8988T (cell line): ENCODE measurements at regions not wholly inside any gene's neighbourhood (a gene's known extent, or its start where the extent isn't known, plus 50 kb on each side); places are given as distances from the start of the nearest gene placed in this dataset.
"Not testable (repeated sequence)": the region's sequence is repeated elsewhere in the genome, so short reads cannot be mapped to it uniquely, and the experiment has no call there.

Source experiments
- DNase-seq: peaks from one replicate; pipeline ENCODE4 v3.0.0; 2011

DNA sequence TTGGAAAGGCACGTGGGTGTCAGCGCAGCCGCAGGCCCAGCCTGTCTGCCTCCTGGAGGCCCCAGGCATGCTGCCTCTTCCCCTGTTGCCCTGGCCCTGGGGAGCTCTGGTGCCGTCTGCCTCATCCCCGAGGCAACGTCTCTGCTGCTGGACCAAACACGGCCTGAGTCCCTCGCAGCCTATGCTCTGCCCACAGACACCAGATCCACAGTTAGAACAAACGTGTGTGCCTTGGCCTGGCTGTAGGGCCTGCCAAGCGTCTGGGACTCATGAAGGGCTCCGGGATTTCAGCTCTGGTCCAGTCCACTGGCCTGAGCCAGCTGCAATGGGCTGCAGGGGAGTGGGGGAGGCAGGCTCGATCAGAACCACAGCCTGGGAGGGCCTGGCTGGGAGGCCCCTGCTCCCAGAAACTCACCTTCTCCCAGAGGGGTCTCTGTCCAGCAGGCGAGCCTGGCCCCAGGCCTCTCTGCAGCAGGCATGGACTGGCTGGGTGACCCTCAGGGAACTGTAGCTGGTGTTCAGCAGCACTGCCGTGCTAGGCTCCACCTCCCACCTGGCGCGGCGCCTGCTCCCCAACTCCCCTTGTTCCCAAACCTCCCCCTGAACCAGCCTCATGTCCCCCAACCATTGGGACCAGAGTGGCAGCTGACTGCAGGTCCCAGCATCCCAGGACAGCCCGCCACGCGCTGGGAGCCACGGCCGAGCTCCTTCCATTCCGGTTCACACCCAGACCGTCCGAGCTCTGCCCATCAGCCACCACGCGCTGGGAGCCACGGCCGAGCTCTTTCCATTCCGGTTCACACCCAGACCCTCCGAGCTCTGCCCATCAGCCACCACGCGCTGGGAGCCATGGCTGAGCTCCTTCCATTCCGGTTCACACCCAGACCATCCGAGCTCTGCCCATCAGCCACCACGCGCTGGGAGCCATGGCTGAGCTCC is 197.0 kb downstream of the DLL1 start:
- DNase-seq = no peak

DNA sequence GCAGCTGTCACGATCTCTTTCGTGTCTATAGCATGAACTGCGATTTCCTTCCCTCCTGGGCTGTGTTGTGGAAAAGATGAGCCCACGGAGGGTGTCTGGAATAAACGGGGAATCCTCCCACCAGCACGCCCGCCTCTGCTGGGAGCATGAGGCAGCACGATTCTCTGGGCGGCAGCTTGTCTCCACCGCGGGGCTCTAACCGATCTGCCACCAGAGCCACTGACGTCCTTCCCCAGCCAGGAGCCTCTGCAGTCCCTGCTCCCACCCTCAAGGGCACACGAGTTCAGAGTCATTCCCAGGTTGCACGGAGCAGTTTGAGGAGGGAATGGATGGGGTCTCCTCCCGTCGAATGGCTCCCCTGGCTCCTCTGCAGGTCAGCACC is 197.6 kb downstream of the DLL1 start:
- no peak for DNase-seq

DNA sequence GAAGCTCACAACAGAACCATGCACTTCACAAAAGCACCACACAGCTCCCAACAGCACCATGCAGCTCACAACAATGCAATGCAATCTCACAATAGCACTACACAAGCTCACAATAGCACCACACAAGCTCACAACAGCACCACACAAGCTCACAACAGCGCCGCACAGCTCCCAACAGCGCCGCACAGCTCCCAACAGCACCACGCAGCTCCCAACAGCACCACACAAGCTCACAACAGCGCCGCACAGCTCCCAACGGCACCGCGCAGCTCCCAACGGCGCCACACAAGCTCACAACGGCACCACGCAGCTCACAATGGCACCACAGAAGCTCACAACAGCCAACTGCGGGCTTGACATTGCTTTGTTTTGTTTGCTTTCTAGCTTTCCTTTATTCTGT is 198.1 kb downstream of the DLL1 start:
- DNase-seq = no peak

DNA sequence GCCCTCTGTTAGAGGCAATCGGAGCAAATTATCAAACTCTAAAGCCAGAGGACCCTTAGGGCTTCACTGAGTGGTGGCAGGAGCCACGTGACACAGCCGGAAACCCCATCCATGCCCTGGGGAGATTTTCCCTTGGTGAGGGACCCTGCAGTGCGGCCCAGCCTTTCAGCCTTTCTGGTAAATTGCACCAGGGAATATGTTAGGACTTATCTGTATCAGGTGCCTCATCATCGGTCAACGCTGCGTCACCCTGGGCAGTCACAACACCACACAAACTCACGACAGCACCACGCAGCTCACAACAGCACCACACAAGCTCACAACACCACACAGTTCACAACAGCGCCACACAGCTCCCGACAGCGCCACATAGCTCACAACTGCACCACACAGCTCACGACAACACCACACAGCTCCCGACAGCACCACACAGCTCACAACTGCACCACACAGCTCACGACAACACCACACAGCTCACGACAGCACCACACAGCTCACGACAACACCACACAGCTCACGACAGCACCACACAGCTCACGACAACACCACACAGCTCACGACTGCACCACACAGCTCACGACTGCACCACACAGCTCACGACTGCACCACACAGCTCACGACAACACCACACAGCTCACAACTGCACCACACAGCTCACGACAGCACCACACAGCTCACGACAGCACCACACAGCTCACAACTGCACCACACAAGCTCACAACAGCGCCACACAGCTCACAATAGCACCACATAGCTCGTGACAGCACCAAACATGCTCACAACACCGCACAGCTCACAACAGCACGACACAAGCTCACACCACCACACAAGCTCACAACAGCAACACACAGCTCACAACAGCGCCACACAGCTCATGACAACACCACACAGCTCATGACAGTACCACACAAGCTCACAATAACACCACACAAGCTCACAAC is 199.0 kb downstream of the DLL1 start:
- no peak for DNase-seq

DNA sequence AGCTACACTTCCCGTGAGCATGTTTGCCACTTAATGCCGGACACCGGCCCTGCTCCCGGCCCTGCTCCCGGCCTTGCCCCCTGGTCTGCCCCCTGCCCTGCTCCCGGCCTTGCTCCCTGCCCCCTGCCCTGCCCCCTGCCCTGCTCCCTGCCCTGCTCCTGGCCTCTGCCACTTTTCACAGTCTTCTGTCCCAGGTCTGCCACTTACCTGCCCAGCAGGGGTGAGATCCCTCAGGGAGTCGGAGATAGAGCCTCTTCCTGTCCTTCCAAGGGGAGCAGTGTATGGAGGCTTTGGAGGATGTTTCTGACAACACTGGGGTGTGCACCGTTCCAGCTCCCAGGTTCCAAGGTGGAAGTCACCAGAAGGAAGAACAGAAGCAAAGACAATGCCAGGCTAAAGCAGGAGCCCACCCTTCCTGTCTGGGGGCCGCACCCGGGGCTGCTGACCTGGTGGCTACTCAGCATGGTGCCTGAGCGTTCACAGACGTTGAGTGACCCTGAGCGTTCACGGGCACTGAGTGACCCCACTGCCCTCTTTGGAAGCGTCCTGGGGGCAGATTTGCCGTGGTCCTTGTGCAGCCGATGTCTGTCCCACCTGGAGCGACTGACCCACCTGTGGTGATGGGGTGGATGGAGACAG is 199.8 kb downstream of the DLL1 start:
- no peak for DNase-seq

DNA sequence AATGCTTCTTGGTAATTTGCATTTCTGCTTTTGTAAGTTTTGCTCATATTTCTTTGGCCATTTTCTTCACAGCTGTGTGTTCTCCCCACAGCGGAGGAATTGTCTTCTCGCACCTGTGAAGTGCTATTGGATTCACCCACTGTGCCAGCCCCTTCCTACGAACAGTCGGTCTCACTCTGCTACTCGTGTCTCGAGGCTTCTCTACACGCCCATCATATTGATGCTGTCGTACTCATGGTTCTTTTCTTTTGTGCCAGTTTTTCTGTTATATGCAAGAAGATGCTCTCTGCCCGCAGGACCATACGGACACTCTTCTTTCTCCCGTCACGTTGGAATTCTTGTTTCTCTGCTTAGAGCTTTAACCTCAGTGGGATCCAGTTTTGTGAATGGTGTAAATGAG is 200.3 kb downstream of the DLL1 start:
- DNase-seq = no peak

DNA sequence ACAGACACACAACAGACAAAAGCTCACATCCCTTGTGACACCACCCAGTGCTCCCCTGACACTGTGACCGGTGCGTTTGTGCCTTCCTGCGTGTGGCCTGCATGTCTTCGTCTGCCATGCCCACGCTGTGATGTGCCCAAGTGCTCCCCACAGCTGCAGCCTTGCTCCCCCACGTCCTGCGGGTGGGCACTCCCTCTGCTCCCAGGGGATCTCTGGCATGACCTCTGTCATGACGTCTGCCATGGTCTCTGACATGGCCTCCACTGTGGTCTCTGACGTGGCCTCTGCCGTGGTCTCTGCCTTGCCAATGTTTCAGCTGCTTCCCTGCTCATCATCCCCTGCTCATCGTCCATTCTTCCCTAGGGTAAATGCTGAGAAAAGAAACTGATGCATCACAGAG is 200.9 kb downstream of the DLL1 start:
- no peak for DNase-seq

DNA sequence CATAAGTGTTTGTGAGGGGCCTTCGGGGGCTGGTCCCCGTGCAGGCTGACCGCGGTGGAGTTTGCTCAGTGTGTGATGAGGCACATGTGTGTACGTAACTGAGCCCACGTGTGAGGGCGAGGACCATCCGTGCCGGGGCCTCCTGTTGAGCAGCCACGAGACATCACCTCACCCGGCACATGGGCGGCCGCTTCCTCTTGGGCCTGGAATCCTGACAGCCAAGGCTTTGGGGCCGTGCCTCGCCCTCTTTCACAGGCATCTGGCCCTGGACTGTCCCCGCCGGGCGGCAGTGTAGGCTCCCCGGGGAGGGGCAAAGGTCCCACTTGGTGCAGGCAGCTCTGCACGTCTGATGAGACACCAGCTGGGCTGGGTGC is 202.3 kb downstream of the DLL1 start:
- DNase-seq = no peak

DNA sequence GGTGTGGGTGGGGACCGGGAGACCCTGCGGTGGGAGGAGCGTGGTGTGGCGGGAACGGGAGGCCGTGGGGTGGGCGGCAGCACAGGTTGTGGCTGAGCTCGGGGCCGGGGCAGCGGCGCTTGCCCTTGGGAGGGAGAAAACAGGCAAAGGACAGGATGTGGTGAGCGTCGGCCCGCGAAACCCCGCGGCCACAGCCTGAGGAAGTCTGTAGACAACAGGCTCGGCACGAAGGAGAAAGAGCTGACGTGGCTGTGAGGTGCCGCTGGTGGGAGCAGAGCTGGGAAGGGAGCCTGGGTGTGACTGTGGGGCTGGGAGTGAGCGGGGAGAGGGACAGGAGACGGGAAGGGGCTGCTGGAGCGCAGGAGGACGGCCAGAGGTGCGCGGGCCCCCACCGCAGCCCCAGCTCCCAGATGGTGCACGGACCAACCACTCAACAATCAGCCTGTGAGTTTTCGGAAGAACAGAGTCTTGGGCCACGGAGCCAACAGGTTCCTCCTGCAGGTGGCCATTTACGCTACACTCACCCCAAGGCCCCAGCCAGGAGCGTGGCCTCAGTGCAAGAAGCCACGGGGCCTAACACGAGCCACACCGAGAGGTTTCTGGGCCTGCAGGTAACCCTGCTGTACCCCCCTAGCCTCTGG is 202.8 kb downstream of the DLL1 start:
- no peak for DNase-seq

DNA sequence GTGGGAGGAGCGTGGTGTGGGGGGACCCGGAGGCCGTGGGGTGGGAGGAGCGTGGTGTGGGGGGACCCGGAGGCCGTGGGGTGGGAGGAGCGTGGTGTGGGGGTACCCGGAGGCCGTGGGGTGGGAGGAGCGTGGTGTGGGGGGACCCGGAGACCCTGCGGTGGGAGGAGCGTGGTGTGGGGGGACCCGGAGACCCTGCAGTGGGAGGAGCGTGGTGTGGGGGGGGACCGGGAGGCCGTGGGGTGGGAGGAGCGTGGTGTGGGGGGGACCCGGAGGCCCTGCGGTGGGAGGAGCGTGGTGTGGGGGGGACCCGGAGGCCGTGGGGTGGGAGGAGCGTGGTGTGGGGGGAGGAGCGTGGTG is 203.5 kb downstream of the DLL1 start:
- DNase-seq = not testable (repeated sequence)

DNA sequence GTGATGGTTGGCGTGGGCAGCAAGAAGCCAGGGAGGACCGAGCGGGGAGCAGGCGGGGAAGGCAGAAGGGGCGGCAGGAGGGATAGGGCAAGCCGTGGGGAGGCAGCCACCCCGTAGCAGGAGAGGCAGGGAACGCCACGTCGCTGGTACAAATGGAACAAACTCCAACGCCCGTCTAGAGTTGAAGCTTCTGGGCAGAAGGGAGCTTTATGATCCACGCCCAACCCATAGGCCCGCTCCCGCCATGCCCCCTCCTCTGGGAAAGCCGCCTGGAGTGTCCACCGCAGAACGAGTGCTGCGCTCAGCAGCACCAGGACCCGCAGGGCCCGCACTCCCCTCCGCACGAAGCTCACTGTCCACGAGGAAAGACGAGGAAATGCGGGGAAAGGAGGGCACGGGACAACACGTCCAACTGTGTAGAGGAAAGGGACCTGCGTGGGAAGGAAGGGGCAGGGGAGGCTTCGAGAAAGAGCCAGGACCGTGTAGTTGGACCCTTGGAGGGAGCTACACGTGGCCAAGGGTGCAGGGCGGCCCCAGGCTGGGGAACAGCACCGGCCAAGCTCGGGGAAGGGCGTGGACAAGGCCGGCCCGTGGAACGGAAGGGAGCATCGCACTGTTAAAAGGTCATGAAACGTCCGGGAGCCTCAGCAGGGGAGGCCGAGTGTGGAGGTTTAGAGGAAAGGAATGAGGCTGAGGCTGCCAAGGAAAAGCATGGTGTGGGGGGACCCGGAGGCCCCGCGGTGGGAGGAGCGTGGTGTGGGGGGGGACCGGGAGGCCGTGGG is 204.0 kb downstream of the DLL1 start:
- no peak for DNase-seq

DNA sequence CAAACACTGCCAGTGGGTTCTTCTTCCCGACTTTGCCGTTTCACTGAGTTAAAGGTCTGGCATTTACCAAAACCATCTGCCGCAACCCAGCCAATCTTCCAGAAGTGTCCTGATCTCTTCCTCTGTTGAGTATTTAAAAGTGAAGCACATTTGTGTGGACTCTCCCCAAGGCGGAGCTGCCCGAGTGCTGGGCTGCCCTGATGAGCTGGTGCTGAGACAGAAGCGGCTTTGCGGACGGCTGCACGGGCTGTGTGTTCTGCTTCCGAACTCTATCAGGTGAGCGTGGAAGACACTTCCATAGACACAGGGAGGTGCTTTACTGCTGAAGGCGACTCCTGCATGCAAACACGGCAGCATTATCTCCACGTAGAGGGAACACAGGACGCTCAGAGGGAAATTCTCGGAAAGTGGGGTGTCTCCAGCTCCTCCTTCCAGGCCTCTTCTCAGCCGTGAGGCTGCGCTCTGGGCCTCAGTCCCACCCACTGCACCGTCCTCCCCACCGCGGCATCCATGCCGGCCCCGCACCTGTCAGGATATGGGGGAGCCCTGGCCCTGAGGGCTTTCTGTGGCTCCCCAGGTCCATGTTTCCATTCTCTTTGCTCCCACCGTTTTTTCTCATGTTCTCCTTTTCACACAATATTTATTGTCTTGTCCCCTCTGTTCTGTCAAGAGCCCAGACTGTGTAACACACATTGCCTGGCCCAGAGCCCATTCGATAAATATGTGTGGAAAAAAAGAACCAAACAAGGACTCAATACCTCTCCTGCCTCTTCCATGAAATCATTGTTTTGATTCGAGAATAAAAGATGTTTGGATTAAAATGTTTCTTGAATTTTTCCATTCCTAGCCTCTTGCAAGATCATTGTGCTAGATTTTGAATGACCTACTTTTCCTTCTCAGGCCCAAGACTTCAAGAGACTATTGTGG is 205.1 kb downstream of the DLL1 start:
- DNase-seq = no peak

DNA sequence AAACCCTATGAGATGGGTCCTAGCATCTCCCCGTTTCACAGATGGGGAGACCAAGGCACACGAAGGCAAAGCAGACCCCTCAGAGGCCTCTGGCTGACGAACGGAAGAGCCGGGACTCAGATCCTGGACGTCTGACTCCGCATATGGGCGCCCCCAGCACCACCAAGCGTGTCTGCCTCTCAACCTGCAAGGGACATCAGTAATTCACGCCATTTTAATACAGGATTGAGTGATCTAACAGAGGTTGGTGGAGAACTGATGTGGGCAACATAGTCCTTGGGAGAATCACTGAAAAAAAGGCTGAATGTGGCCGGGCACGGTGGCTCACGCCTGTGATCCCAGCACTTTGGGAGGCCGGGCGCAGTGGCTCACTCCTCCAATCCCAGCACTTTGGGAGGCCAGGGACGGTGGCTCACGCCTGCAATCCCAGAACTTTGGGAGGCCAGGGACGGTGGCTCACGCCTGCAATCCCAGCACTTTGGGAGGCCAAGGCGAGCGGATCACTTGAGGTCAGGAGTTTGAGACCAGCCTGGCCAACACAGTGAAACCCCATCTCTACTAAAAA is 206.6 kb downstream of the DLL1 start:
- DNase-seq = no peak

DNA sequence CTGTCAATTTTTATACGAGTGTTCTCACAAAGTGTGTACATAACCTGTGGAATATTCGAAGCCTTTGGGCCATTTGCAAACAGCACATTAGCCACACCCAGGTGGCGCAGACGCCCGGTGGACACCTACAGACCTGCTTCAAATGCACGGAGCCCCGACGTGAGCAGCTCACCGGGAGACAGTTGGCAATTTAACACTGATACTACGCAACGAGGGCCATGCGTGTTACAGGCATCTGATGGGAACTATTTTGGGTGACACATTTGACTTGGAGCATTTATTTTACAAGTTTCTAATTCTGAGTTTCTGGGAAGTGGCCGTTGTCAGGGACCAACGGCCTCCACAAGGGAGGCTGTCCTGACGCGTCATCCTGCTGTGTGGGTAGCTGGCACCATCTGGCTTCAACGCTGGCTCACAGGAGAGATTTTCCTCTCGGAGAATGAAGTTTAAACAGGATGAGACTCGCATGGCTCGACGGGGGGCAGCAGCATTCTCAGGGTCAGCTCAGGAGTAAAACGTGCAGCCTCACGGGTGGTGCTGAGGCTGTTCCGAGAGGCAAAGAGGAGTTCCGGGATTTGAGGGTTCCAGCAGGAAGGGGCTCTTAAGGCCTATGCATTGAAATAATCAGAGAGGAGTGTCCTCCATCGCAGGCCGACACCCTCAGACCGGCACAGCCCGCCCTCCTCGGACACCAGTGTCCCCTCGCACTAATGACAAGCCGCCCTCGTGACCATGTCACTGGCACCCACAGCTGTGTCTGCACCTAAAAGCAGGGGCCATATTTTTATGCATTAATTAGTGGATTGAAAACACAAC is 207.4 kb downstream of the DLL1 start:
- no peak for DNase-seq

DNA sequence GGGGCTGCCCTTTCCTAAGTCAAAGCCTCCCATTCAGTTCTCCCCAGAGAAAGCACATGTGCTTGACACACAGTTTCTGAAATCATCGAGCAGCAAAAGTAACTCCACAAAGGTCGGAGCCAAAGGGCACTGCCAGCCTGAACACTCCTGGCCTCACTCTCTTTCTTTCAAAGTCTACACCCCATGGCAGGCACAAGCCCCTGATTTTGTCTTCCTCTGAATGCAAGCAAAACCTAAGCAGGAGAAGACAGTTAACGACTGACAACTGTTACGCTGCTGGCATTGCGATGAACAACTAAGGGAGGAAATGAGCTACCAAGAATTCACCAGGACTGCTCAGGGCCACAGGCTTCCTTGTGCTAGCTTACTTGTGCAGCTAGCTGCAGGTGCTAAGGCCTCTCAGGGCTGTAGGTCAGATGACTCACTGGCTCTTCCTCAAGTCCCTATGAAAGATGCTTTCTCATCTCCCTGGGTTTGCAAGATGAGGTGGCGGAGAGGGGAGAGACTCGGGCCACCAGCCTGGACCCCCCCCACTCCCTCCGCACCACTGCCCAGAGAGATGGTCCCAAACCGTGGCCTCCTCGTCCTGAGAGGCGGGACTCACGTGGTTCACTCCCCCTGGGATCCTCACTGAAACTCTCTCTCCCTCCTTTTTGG is 208.2 kb downstream of the DLL1 start:
- DNase-seq = peak; percentile 30

DNA sequence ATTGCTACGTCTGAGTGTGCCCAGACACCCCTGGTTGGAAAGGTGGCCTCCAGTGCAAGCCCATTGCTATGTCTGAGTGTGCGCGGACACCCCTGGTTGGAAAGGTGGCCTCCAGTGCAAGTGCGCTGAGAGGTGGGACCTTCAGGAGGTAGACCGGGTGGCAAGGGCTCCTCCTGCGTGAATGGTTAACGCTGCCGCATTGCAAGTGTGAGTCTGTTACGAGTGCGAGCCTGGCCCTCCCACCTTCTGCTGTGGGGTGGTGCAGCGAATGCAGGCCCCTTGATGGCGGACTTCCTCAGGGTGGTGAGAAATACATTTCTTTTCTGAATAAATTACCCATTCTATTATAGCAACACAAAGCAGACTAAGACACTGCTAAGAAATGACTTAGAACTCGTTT is 208.8 kb downstream of the DLL1 start:
- peak; percentile 3 for DNase-seq

DNA sequence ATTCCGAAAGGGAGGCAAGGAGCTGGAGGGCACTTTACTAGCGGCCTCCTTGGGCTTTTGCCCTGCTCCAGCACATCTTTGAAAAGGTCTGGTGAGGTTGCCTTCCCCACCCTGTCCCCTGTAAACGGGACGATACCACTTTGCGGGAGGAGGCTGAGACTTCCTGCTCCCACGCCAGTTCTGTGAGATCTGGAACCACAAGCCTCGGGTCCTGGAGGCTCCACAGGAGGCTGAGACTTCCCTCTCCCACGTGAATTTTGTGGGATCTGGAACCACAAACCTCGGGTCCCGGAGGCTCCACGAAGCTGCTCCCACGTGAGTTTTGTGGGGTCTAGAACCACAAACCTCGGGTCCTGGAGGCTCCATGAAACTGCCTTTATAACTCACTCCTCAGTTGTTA is 209.3 kb downstream of the DLL1 start:
- DNase-seq = no peak

DNA sequence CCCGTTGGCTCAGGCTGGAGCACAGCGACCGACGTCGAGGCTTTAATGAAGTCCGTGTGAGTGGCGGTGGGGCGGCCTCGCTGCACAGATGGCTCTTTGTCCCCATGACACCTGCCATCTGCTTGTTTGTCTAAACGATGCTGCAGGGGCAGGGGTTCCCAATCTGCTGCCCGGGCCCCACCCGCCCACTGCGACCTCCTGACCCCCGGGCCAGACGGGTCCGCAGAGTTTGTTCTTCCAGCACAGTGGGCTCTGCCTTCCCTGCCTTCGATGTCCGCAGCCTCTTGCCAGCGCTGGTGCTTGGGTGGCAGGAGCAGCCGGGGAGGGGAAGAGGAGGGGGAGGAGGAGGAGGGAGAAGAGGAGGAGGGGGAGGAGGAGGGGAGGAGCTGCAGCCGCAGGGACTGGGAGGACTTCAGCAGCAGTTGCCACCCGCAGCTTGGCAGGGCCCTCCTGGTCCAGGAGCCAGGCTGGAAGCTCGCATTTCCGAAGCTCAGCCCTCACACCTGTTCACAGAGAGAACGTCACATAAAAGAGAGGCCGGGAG is 210.0 kb downstream of the DLL1 start:
- peak; percentile 5 for DNase-seq
